ENCODE measurements at regions not wholly inside any gene's neighbourhood (a gene's known extent, or its start where the extent isn't known, plus 50 kb on each side); places are given as distances from the start of the nearest gene placed in this dataset.

GRCh38 chr20:7610681-7611080, 329.6 kb downstream of the HAO1 start:
- no peaks in the 10 kb centered on the region for H3K4me1 ChIP-seq (ENCODE audit: control insufficient read depth in 4 of 4, insufficient read depth in 4 of 4, low read length in 3 of 4)
- no peaks in the 10 kb centered on the region for H3K27me3 ChIP-seq (ENCODE audit: control insufficient read depth in 4 of 4, insufficient read depth in 4 of 4, low read length in 3 of 4)
- H3K27ac ChIP-seq (ENCODE audit: low read depth in 1 of 2, low read length in 2 of 2): no peak overlapping the region
- no peak overlapping the region for H3K9ac ChIP-seq (ENCODE audit: low read depth in 1 of 2, low read length in 2 of 2)
- no peak overlapping the region for H3K4me3 ChIP-seq (ENCODE audit: low read depth in 1 of 3, low read length in 3 of 3)
- TF ChIP-seq GABPA (IDR thresholded peaks at IDR 0.05 in 1 of 2, conservative IDR thresholded peaks at IDR 0.05 in 1 of 2) (no peak), FOXA2 (IDR thresholded peaks at IDR 0.05) (no peak), RAD21 (IDR thresholded peaks at IDR 0.05) (no peak), MAX (IDR thresholded peaks at IDR 0.05) (no peak), RXRA (IDR thresholded peaks at IDR 0.05) (no peak), HNF4G (IDR thresholded peaks at IDR 0.05) (no peak), HNF4A (conservative IDR thresholded peaks at IDR 0.05) (no peak), EGR1 (IDR thresholded peaks at IDR 0.05; ENCODE audit: low read depth in 2 of 2) (no peak), JUND (IDR thresholded peaks at IDR 0.05) (no peak), ZBTB33 (IDR thresholded peaks at IDR 0.05) (no peak), YY1 (IDR thresholded peaks at IDR 0.05) (no peak), TAF1 (conservative IDR thresholded peaks at IDR 0.05) (no peak), SP1 (IDR thresholded peaks at IDR 0.05) (no peak)
- TF ChIP-seq, protein P1, sequence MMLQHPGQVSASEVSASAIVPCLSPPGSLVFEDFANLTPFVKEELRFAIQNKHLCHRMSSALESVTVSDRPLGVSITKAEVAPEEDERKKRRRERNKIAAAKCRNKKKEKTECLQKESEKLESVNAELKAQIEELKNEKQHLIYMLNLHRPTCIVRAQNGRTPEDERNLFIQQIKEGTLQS (IDR thresholded peaks at IDR 0.05): no peak
- TF ChIP-seq, protein P2, sequence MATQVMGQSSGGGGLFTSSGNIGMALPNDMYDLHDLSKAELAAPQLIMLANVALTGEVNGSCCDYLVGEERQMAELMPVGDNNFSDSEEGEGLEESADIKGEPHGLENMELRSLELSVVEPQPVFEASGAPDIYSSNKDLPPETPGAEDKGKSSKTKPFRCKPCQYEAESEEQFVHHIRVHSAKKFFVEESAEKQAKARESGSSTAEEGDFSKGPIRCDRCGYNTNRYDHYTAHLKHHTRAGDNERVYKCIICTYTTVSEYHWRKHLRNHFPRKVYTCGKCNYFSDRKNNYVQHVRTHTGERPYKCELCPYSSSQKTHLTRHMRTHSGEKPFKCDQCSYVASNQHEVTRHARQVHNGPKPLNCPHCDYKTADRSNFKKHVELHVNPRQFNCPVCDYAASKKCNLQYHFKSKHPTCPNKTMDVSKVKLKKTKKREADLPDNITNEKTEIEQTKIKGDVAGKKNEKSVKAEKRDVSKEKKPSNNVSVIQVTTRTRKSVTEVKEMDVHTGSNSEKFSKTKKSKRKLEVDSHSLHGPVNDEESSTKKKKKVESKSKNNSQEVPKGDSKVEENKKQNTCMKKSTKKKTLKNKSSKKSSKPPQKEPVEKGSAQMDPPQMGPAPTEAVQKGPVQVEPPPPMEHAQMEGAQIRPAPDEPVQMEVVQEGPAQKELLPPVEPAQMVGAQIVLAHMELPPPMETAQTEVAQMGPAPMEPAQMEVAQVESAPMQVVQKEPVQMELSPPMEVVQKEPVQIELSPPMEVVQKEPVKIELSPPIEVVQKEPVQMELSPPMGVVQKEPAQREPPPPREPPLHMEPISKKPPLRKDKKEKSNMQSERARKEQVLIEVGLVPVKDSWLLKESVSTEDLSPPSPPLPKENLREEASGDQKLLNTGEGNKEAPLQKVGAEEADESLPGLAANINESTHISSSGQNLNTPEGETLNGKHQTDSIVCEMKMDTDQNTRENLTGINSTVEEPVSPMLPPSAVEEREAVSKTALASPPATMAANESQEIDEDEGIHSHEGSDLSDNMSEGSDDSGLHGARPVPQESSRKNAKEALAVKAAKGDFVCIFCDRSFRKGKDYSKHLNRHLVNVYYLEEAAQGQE (IDR thresholded peaks at IDR 0.05): no peak
- 62% methylated on average over 4 of the region's 4 CpGs for WGBS
- H3K36me3 ChIP-seq (ENCODE audit: control insufficient read depth in 4 of 4, insufficient read depth in 3 of 4, low read depth in 1 of 4, low read length in 3 of 4): no peaks in the 10 kb centered on the region
- DNase-seq (ENCODE audit: low spot score): no peak
- no peaks in the 10 kb centered on the region for H3K9me3 ChIP-seq (ENCODE audit: control insufficient read depth in 4 of 4, low read length in 3 of 4)

DNA sequence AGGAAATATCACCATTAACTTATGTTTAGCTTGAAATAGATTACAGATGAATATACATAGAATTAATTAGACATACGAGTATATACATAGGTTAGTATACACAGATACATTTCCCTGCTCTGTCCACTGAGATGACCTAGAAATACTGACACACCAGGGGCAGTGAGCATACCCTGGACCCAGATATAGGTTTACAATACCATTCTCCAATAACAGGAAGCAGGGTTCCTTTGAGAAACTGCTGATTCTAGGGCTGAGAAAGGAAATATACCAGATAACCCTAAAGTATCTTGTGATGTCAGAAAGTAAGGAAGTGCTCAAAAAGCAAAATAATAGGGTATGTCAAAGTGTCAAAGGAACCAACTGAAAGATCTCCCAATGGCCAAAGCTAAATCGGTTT, 322.5 kb downstream of the HAO1 start:
- 70% methylated on average over 2 of the region's 2 CpGs for WGBS
- H3K4me3 ChIP-seq (ENCODE audit: low read depth in 1 of 3, low read length in 3 of 3): no peak overlapping the region
- no peak for DNase-seq (ENCODE audit: low spot score)
- no peak overlapping the region for H3K27ac ChIP-seq (ENCODE audit: low read depth in 1 of 2, low read length in 2 of 2)
- H3K9ac ChIP-seq (ENCODE audit: low read depth in 1 of 2, low read length in 2 of 2): no peak overlapping the region
- no peaks in the 10 kb centered on the region for H3K4me1 ChIP-seq (ENCODE audit: control insufficient read depth in 4 of 4, insufficient read depth in 4 of 4, low read length in 3 of 4)
- TF ChIP-seq EGR1 (IDR thresholded peaks at IDR 0.05; ENCODE audit: low read depth in 2 of 2): no peak
- TF ChIP-seq, protein P2 (IDR thresholded peaks at IDR 0.05): no peak
- no peak for TF ChIP-seq GABPA (IDR thresholded peaks at IDR 0.05 in 1 of 2, conservative IDR thresholded peaks at IDR 0.05 in 1 of 2)
- TF ChIP-seq JUND (IDR thresholded peaks at IDR 0.05): no peak
- no peak for TF ChIP-seq ZBTB33 (IDR thresholded peaks at IDR 0.05)
- TF ChIP-seq YY1 (IDR thresholded peaks at IDR 0.05): no peak
- TF ChIP-seq NR2F2 (IDR thresholded peaks at IDR 0.05): no peak
- no peak for TF ChIP-seq RXRA (IDR thresholded peaks at IDR 0.05)
- no peak for TF ChIP-seq HNF4A (conservative IDR thresholded peaks at IDR 0.05)
- no peak for TF ChIP-seq SP1 (IDR thresholded peaks at IDR 0.05)
- no peaks in the 10 kb centered on the region for H3K9me3 ChIP-seq (ENCODE audit: control insufficient read depth in 4 of 4, low read length in 3 of 4)
- H3K36me3 ChIP-seq (ENCODE audit: control insufficient read depth in 4 of 4, insufficient read depth in 3 of 4, low read depth in 1 of 4, low read length in 3 of 4): no peaks in the 10 kb centered on the region
- H3K27me3 ChIP-seq (ENCODE audit: control insufficient read depth in 4 of 4, insufficient read depth in 4 of 4, low read length in 3 of 4): no peaks in the 10 kb centered on the region

All from liver (tissue), 7 donors.